ENCODE measurements at regions not wholly inside any gene's neighbourhood (a gene's known extent, or its start where the extent isn't known, plus 50 kb on each side); places are given as distances from the start of the nearest gene placed in this dataset.

DNA sequence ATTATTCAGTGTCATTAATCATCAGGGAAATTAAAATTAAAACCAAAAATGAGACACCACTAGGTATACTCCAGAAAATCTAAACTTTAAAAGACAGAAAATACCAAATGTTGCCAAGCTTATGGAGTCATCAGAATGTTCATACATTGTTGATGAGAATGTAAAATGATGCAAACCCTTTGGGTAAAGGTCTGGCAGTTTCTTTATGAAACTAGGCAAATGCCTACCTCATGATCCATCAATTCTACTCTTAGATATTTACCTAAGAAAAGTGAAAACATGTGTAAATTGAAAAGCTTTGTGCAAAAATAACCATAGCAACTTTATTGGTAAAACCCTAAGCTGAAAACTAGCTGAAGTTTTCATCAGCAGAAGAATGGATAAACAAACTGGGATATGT lies 329.5 kb upstream of the MEOX2 start (continued):
- TF ChIP-seq ZNF114 (CRISPR knock-in tag; IDR thresholded peaks at IDR 0.05) (no peak), EZH2 (IDR thresholded peaks at IDR 0.05; ENCODE audit: low read depth, unreplicated experiment) (no peak), CREB1 (CRISPR knock-in tag; IDR thresholded peaks at IDR 0.05; ENCODE audit: low read depth) (no peak), JUNB (IDR thresholded peaks at IDR 0.05; ENCODE audit: unreplicated experiment) (no peak)

DNA sequence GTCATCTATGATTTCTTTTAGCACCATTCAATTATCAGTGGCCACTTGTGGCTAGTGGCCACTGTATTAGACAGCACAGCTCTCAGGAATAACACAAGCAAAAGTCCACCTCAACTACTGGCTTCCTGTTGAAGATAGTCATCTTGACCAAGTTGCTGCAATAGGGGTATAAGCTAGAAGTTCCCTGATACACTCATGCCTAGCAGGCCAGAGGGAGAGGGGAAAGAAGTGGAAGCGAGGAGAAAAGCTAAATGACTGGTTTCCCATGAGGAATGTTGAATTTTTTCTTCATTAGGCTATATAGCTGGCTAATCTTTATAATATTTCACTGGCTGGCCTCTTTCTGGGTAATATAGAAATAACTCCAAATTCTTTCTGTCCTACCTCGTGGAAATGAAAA lies 327.5 kb upstream of the MEOX2 start:
- Histone ChIP-seq H3K27ac (ENCODE audit: low read depth) (no peak overlapping the region), H4K20me1 (replicated peaks; ENCODE audit: insufficient read depth) (no peaks in the 10 kb centered on the region), H3K36me3 (ENCODE audit: insufficient read depth) (no peaks in the 10 kb centered on the region), H2AFZ (no peak overlapping the region), H3K4me3 (no peak overlapping the region), H3K9me2 (ENCODE audit: insufficient read depth) (peaks cover 7% of the 10 kb centered on the region; the same call in 1 of the 2 replicates), H3K27me3 (ENCODE audit: insufficient read depth) (no peaks in the 10 kb centered on the region), H3K79me2 (replicated peaks; ENCODE audit: insufficient read depth) (no peaks in the 10 kb centered on the region), H3K4me1 (ENCODE audit: insufficient read depth) (no peaks in the 10 kb centered on the region), H3K4me2 (no peak overlapping the region), H3F3A (replicated peaks; ENCODE audit: low read depth) (no peaks in the 10 kb centered on the region)
- TF ChIP-seq EZH2 (IDR thresholded peaks at IDR 0.05; ENCODE audit: low read depth, unreplicated experiment): no peak
- TF ChIP-seq STAT1 (IDR thresholded peaks at IDR 0.05; ENCODE audit: unreplicated experiment): no peak
- no peak for TF ChIP-seq NANOG (IDR thresholded peaks at IDR 0.05; ENCODE audit: borderline replicate concordance)
- TF ChIP-seq ZNF331 (CRISPR knock-in tag; IDR thresholded peaks at IDR 0.05; ENCODE audit: low read depth): no peak
- no peak for TF ChIP-seq EZH2phosphoT487 (IDR thresholded peaks at IDR 0.05; ENCODE audit: unreplicated experiment)
- TF ChIP-seq CREB1 (CRISPR knock-in tag; IDR thresholded peaks at IDR 0.05; ENCODE audit: low read depth): no peak
- TF ChIP-seq POLR2AphosphoS5 (IDR thresholded peaks at IDR 0.05; ENCODE audit: low read depth): no peak
- TF ChIP-seq, protein P1, sequence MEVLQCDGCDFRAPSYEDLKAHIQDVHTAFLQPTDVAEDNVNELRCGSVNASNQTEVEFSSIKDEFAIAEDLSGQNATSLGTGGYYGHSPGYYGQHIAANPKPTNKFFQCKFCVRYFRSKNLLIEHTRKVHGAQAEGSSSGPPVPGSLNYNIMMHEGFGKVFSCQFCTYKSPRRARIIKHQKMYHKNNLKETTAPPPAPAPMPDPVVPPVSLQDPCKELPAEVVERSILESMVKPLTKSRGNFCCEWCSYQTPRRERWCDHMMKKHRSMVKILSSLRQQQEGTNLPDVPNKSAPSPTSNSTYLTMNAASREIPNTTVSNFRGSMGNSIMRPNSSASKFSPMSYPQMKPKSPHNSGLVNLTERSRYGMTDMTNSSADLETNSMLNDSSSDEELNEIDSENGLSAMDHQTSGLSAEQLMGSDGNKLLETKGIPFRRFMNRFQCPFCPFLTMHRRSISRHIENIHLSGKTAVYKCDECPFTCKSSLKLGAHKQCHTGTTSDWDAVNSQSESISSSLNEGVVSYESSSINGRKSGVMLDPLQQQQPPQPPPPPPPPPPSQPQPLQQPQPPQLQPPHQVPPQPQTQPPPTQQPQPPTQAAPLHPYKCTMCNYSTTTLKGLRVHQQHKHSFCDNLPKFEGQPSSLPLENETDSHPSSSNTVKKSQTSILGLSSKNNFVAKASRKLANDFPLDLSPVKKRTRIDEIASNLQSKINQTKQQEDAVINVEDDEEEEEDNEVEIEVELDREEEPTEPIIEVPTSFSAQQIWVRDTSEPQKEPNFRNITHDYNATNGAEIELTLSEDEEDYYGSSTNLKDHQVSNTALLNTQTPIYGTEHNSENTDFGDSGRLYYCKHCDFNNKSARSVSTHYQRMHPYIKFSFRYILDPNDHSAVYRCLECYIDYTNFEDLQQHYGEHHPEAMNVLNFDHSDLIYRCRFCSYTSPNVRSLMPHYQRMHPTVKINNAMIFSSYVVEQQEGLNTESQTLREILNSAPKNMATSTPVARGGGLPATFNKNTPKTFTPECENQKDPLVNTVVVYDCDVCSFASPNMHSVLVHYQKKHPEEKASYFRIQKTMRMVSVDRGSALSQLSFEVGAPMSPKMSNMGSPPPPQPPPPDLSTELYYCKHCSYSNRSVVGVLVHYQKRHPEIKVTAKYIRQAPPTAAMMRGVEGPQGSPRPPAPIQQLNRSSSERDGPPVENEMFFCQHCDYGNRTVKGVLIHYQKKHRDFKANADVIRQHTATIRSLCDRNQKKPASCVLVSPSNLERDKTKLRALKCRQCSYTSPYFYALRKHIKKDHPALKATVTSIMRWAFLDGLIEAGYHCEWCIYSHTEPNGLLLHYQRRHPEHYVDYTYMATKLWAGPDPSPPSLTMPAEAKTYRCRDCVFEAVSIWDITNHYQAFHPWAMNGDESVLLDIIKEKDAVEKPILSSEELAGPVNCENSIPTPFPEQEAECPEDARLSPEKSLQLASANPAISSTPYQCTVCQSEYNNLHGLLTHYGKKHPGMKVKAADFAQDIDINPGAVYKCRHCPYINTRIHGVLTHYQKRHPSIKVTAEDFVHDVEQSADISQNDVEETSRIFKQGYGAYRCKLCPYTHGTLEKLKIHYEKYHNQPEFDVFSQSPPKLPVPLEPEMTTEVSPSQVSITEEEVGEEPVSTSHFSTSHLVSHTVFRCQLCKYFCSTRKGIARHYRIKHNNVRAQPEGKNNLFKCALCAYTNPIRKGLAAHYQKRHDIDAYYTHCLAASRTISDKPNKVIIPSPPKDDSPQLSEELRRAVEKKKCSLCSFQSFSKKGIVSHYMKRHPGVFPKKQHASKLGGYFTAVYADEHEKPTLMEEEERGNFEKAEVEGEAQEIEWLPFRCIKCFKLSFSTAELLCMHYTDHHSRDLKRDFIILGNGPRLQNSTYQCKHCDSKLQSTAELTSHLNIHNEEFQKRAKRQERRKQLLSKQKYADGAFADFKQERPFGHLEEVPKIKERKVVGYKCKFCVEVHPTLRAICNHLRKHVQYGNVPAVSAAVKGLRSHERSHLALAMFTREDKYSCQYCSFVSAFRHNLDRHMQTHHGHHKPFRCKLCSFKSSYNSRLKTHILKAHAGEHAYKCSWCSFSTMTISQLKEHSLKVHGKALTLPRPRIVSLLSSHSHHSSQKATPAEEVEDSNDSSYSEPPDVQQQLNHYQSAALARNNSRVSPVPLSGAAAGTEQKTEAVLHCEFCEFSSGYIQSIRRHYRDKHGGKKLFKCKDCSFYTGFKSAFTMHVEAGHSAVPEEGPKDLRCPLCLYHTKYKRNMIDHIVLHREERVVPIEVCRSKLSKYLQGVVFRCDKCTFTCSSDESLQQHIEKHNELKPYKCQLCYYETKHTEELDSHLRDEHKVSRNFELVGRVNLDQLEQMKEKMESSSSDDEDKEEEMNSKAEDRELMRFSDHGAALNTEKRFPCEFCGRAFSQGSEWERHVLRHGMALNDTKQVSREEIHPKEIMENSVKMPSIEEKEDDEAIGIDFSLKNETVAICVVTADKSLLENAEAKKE (CRISPR knock-in tag; IDR thresholded peaks at IDR 0.05): no peak
- TF ChIP-seq, protein P2, sequence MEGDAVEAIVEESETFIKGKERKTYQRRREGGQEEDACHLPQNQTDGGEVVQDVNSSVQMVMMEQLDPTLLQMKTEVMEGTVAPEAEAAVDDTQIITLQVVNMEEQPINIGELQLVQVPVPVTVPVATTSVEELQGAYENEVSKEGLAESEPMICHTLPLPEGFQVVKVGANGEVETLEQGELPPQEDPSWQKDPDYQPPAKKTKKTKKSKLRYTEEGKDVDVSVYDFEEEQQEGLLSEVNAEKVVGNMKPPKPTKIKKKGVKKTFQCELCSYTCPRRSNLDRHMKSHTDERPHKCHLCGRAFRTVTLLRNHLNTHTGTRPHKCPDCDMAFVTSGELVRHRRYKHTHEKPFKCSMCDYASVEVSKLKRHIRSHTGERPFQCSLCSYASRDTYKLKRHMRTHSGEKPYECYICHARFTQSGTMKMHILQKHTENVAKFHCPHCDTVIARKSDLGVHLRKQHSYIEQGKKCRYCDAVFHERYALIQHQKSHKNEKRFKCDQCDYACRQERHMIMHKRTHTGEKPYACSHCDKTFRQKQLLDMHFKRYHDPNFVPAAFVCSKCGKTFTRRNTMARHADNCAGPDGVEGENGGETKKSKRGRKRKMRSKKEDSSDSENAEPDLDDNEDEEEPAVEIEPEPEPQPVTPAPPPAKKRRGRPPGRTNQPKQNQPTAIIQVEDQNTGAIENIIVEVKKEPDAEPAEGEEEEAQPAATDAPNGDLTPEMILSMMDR (conservative IDR thresholded peaks at IDR 0.05; ENCODE audit: low read depth in 2 of 2): no peak
- TF ChIP-seq ZNF114 (CRISPR knock-in tag; IDR thresholded peaks at IDR 0.05): no peak
- TF ChIP-seq JUNB (IDR thresholded peaks at IDR 0.05; ENCODE audit: unreplicated experiment): no peak
- TF ChIP-seq, protein P3, sequence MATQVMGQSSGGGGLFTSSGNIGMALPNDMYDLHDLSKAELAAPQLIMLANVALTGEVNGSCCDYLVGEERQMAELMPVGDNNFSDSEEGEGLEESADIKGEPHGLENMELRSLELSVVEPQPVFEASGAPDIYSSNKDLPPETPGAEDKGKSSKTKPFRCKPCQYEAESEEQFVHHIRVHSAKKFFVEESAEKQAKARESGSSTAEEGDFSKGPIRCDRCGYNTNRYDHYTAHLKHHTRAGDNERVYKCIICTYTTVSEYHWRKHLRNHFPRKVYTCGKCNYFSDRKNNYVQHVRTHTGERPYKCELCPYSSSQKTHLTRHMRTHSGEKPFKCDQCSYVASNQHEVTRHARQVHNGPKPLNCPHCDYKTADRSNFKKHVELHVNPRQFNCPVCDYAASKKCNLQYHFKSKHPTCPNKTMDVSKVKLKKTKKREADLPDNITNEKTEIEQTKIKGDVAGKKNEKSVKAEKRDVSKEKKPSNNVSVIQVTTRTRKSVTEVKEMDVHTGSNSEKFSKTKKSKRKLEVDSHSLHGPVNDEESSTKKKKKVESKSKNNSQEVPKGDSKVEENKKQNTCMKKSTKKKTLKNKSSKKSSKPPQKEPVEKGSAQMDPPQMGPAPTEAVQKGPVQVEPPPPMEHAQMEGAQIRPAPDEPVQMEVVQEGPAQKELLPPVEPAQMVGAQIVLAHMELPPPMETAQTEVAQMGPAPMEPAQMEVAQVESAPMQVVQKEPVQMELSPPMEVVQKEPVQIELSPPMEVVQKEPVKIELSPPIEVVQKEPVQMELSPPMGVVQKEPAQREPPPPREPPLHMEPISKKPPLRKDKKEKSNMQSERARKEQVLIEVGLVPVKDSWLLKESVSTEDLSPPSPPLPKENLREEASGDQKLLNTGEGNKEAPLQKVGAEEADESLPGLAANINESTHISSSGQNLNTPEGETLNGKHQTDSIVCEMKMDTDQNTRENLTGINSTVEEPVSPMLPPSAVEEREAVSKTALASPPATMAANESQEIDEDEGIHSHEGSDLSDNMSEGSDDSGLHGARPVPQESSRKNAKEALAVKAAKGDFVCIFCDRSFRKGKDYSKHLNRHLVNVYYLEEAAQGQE (IDR thresholded peaks at IDR 0.05; ENCODE audit: unreplicated experiment): no peak
- TF ChIP-seq, protein P4, sequence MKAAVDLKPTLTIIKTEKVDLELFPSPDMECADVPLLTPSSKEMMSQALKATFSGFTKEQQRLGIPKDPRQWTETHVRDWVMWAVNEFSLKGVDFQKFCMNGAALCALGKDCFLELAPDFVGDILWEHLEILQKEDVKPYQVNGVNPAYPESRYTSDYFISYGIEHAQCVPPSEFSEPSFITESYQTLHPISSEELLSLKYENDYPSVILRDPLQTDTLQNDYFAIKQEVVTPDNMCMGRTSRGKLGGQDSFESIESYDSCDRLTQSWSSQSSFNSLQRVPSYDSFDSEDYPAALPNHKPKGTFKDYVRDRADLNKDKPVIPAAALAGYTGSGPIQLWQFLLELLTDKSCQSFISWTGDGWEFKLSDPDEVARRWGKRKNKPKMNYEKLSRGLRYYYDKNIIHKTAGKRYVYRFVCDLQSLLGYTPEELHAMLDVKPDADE (IDR thresholded peaks at IDR 0.05): no peak
- Mint-ChIP-seq H3K4me3 (no peak overlapping the region), H3K27ac (no peak overlapping the region; the same call in 1 of the 2 replicates), H3K27me3 (ENCODE audit: insufficient read depth, low read depth, poor library complexity) (no peaks in the 10 kb centered on the region), H3K36me3 (ENCODE audit: low read depth) (peaks cover 2% of the 10 kb centered on the region; the same call in 1 of the 3 replicates), H3K9me3 (peaks cover 4% of the 10 kb centered on the region; the same call in 2 of the 3 replicates), H3K4me1 (no peaks in the 10 kb centered on the region)
- no peak for ATAC-seq
- no peak for DNase-seq (ENCODE audit: low spot score)

All from GM23338 (cell line).